ENCODE measurements at regions not wholly inside any gene's neighbourhood (a gene's known extent, or its start where the extent isn't known, plus 50 kb on each side); places are given as distances from the start of the nearest gene placed in this dataset.

GRCh38 chr5:33194914-33195313, 245.9 kb upstream of the TARS1 start:
- H3K27me3 Mint-ChIP-seq (ENCODE audit: unreplicated experiment) = no peaks in the 10 kb centered on the region
- H3K27ac Mint-ChIP-seq (ENCODE audit: unreplicated experiment) = no peak overlapping the region
- no peaks in the 10 kb centered on the region for H3K4me1 Mint-ChIP-seq (ENCODE audit: low read depth, unreplicated experiment)
- TF ChIP-seq CTCF (IDR thresholded peaks at IDR 0.05; ENCODE audit: partially characterized antibody, unreplicated experiment) = no peak
- H3K4me3 Mint-ChIP-seq (ENCODE audit: unreplicated experiment) = no peak overlapping the region
- no peak for DNase-seq
- no peaks in the 10 kb centered on the region for H3K9me3 Mint-ChIP-seq (ENCODE audit: unreplicated experiment)
- H3K36me3 Mint-ChIP-seq (ENCODE audit: unreplicated experiment) = no peaks in the 10 kb centered on the region

- no peak for DNase-seq
- Mint-ChIP-seq H3K9me3 (ENCODE audit: unreplicated experiment) (no peaks in the 10 kb centered on the region), H3K4me1 (ENCODE audit: low read depth, unreplicated experiment) (no peaks in the 10 kb centered on the region), H3K27ac (ENCODE audit: unreplicated experiment) (no peak overlapping the region), H3K4me3 (ENCODE audit: unreplicated experiment) (no peak overlapping the region), H3K36me3 (ENCODE audit: unreplicated experiment) (no peaks in the 10 kb centered on the region), H3K27me3 (ENCODE audit: unreplicated experiment) (no peaks in the 10 kb centered on the region)
- no peak for TF ChIP-seq CTCF (IDR thresholded peaks at IDR 0.05; ENCODE audit: partially characterized antibody, unreplicated experiment)
Measured at GRCh38 chr5:33195431-33196165, 245.2 kb upstream of the TARS1 start.

- no peak for DNase-seq
- Mint-ChIP-seq H3K27ac (ENCODE audit: unreplicated experiment) (no peak overlapping the region), H3K4me1 (ENCODE audit: low read depth, unreplicated experiment) (no peaks in the 10 kb centered on the region), H3K4me3 (ENCODE audit: unreplicated experiment) (no peak overlapping the region), H3K36me3 (ENCODE audit: unreplicated experiment) (no peaks in the 10 kb centered on the region), H3K27me3 (ENCODE audit: unreplicated experiment) (no peaks in the 10 kb centered on the region), H3K9me3 (ENCODE audit: unreplicated experiment) (no peaks in the 10 kb centered on the region)
- no peak for TF ChIP-seq CTCF (IDR thresholded peaks at IDR 0.05; ENCODE audit: partially characterized antibody, unreplicated experiment)
Measured at GRCh38 chr5:33198836-33199235, 241.9 kb upstream of the TARS1 start.

GRCh38 chr5:33203931-33204330, 236.8 kb upstream of the TARS1 start:
- no peaks in the 10 kb centered on the region for H3K9me3 Mint-ChIP-seq (ENCODE audit: unreplicated experiment)
- H3K36me3 Mint-ChIP-seq (ENCODE audit: unreplicated experiment) = no peaks in the 10 kb centered on the region
- TF ChIP-seq CTCF (IDR thresholded peaks at IDR 0.05; ENCODE audit: partially characterized antibody, unreplicated experiment) = no peak
- DNase-seq = no peak
- H3K27ac Mint-ChIP-seq (ENCODE audit: unreplicated experiment) = no peak overlapping the region
- H3K4me3 Mint-ChIP-seq (ENCODE audit: unreplicated experiment) = no peak overlapping the region
- no peaks in the 10 kb centered on the region for H3K4me1 Mint-ChIP-seq (ENCODE audit: low read depth, unreplicated experiment)
- H3K27me3 Mint-ChIP-seq (ENCODE audit: unreplicated experiment) = no peaks in the 10 kb centered on the region

GRCh38 chr5:33205079-33205478, 235.7 kb upstream of the TARS1 start:
- no peaks in the 10 kb centered on the region for H3K36me3 Mint-ChIP-seq (ENCODE audit: unreplicated experiment)
- H3K27ac Mint-ChIP-seq (ENCODE audit: unreplicated experiment) = no peak overlapping the region
- no peak for TF ChIP-seq CTCF (IDR thresholded peaks at IDR 0.05; ENCODE audit: partially characterized antibody, unreplicated experiment)
- H3K27me3 Mint-ChIP-seq (ENCODE audit: unreplicated experiment) = no peaks in the 10 kb centered on the region
- no peaks in the 10 kb centered on the region for H3K4me1 Mint-ChIP-seq (ENCODE audit: low read depth, unreplicated experiment)
- no peak overlapping the region for H3K4me3 Mint-ChIP-seq (ENCODE audit: unreplicated experiment)
- no peak for DNase-seq
- H3K9me3 Mint-ChIP-seq (ENCODE audit: unreplicated experiment) = peaks cover 1% of the 10 kb centered on the region
